Hematopoietic multipotent progenitor cell (in vitro differentiated cells): ENCODE measurements at regions not wholly inside any gene's neighbourhood (a gene's known extent, or its start where the extent isn't known, plus 50 kb on each side); places are given as distances from the start of the nearest gene placed in this dataset.

Experiments
- DNase-seq, 3 donors: peaks; one replicate each; pipeline ENCODE4 v3.0.0-alpha.2; 2011 to 2015; ENCODE audit warnings: low read depth in 2 of 3, low spot score in 2 of 3

GRCh38 chr13:58151452-58151851 lies 519.9 kb downstream of the PCDH17 start:
- DNase-seq: no peak

- no peak for DNase-seq
These were observed 529.4 kb downstream of the PCDH17 start for GRCh38 chr13:58160980-58161379.

GRCh38 chr13:58165617-58166016 lies 534.1 kb downstream of the PCDH17 start:
- DNase-seq: no peak

GRCh38 chr13:58181111-58181510 lies 549.6 kb downstream of the PCDH17 start:
- no peak for DNase-seq

- DNase-seq: no peak
These were observed 556.3 kb downstream of the PCDH17 start for GRCh38 chr13:58187881-58188280.

GRCh38 chr13:58190577-58190976 lies 559.0 kb downstream of the PCDH17 start:
- DNase-seq: no peak

GRCh38 chr13:58191754-58192153 lies 560.2 kb downstream of the PCDH17 start:
- no peak for DNase-seq

GRCh38 chr13:58202099-58202498 lies 570.6 kb downstream of the PCDH17 start:
- no peak for DNase-seq

GRCh38 chr13:58207501-58207900 lies 576.0 kb downstream of the PCDH17 start:
- no peak for DNase-seq

GRCh38 chr13:58235454-58235853 lies 603.9 kb downstream of the PCDH17 start:
- no peak for DNase-seq

GRCh38 chr13:58238972-58239773 lies 607.6 kb downstream of the PCDH17 start:
- DNase-seq: no peak

GRCh38 chr13:58239774-58240268 lies 608.3 kb downstream of the PCDH17 start:
- DNase-seq: no peak

- no peak for DNase-seq
These were observed 615.5 kb downstream of the PCDH17 start for GRCh38 chr13:58247080-58247479.

GRCh38 chr13:58254943-58255342 lies 623.4 kb downstream of the PCDH17 start:
- no peak for DNase-seq

GRCh38 chr13:58266271-58266670 lies 634.7 kb downstream of the PCDH17 start:
- DNase-seq: no peak

- DNase-seq: no peak
These were observed 667.1 kb downstream of the PCDH17 start for GRCh38 chr13:58298556-58299135.

GRCh38 chr13:58300224-58300623 lies 668.7 kb downstream of the PCDH17 start:
- no peak for DNase-seq

- no peak for DNase-seq
These were observed 669.6 kb downstream of the PCDH17 start for GRCh38 chr13:58300974-58301681.

- no peak for DNase-seq
These were observed 670.8 kb downstream of the PCDH17 start for GRCh38 chr13:58302349-58302748.

GRCh38 chr13:58306062-58306461 lies 674.5 kb downstream of the PCDH17 start:
- no peak for DNase-seq

- DNase-seq: peak in 1 of 3 donors; percentile 3
These were observed 681.7 kb downstream of the PCDH17 start for GRCh38 chr13:58313219-58313618.
